ENCODE measurements at regions not wholly inside any gene's neighbourhood (a gene's known extent, or its start where the extent isn't known, plus 50 kb on each side); places are given as distances from the start of the nearest gene placed in this dataset.

DNA sequence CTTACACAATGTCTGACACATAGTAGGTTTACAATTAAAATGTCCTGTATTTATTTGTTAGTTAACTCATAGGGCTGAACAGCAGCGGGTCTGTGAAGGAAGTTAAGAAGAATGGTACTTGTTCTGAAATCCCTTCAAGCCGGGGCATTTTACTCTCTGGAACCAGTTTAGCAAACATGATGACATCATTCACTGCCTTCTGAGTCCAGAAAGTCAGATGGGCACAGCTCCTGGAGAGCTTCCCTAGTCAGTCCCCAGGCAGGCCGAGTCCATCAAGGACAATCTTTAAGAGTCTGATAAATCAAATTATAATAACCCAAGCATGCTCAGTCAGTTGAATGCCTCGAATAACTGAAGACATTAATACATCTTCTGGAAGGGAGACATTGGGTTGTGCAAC lies 125.4 kb upstream of the DAB1 start:
- intact Hi-C loops (cut with micrococcal nuclease; ENCODE audit: unreplicated experiment) = no loop called here
- FAIRE-seq (no peak), DNase-seq (ENCODE audit: low read depth, low spot score) (no peak), ATAC-seq (no peak)
- H3K4me1 ChIP-seq (ENCODE audit: control insufficient read depth, insufficient read depth, low read length) = no peaks in the 10 kb centered on the region
- H3K27me3 ChIP-seq (replicated peaks in 1 of 2; ENCODE audit: control insufficient read depth in 2 of 2, insufficient read depth in 2 of 2, low read length in 1 of 2) = no peaks in the 10 kb centered on the region
- no peak overlapping the region for H2AFZ ChIP-seq (ENCODE audit: control insufficient read depth, low read depth, low read length)
- H3K4me2 ChIP-seq (ENCODE audit: control insufficient read depth, insufficient read depth) = no peak overlapping the region
- no TSS peak for BruUV-seq (replicated peaks)
- no peak overlapping the region for H3K4me3 ChIP-seq
- H3K36me3 ChIP-seq (ENCODE audit: control insufficient read depth in 2 of 2, insufficient read depth in 2 of 2, low read length in 1 of 2) = no peaks in the 10 kb centered on the region
- RAD21 ChIA-PET (ENCODE audit: unreplicated experiment) = no interaction called here
- H3K9ac ChIP-seq (ENCODE audit: control insufficient read depth, insufficient read depth, low read length) = no peak overlapping the region
- TF ChIP-seq ZBTB11 (CRISPR knock-in tag; IDR thresholded peaks at IDR 0.05) (no peak), TCF3 (IDR thresholded peaks at IDR 0.05; ENCODE audit: borderline replicate concordance, insufficient read depth, low read depth, low read length) (no peak), MEF2A (IDR thresholded peaks at IDR 0.05; ENCODE audit: insufficient read depth, low read depth, low read length) (no peak), NR2C1 (IDR thresholded peaks at IDR 0.05) (no peak)
- TF ChIP-seq, protein P1, sequence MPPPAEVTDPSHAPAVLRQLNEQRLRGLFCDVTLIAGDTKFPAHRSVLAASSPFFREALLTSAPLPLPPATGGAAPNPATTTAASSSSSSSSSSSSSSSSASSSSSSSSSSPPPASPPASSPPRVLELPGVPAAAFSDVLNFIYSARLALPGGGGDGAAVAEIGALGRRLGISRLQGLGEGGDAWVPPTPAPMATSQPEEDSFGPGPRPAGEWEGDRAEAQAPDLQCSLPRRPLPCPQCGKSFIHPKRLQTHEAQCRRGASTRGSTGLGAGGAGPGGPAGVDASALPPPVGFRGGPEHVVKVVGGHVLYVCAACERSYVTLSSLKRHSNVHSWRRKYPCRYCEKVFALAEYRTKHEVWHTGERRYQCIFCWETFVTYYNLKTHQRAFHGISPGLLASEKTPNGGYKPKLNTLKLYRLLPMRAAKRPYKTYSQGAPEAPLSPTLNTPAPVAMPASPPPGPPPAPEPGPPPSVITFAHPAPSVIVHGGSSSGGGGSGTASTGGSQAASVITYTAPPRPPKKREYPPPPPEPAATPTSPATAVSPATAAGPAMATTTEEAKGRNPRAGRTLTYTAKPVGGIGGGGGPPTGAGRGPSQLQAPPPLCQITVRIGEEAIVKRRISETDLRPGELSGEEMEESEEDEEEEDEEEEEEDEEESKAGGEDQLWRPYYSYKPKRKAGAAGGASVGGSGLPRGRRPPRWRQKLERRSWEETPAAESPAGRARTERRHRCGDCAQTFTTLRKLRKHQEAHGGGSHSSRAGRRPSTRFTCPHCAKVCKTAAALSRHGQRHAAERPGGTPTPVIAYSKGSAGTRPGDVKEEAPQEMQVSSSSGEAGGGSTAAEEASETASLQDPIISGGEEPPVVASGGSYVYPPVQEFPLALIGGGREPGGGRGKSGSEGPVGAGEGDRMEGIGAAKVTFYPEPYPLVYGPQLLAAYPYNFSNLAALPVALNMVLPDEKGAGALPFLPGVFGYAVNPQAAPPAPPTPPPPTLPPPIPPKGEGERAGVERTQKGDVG (CRISPR knock-in tag; IDR thresholded peaks at IDR 0.05) = no peak
- CTCF ChIA-PET = no interaction called here
- 18% methylated on average over 4 of the region's 4 CpGs for WGBS (ENCODE audit: insufficient coverage, insufficient replicate concordance, low lambda C conversion rate, missing lambda C conversion rate)
- H4K20me1 ChIP-seq (ENCODE audit: control insufficient read depth, insufficient read depth) = no peaks in the 10 kb centered on the region
- SMC1A ChIA-PET (ENCODE audit: uncharacterized antibody, unreplicated experiment) = no interaction called here
- in situ Hi-C loops (cut with MboI) = no loop called here
- H3K79me2 ChIP-seq (ENCODE audit: control insufficient read depth, insufficient read depth, low read length) = no peaks in the 10 kb centered on the region
- POLR2A ChIA-PET = no interaction called here
- H3K27ac ChIP-seq (ENCODE audit: control insufficient read depth, insufficient read depth) = no peak overlapping the region
- H3K9me3 ChIP-seq (replicated peaks; ENCODE audit: control insufficient read depth, insufficient read depth, low read length) = no peaks in the 10 kb centered on the region

Measured in GM12878 (cell line).